GM19372 (cell line): ENCODE measurements at regions not wholly inside any gene's neighbourhood (a gene's known extent, or its start where the extent isn't known, plus 50 kb on each side); places are given as distances from the start of the nearest gene placed in this dataset.

Source experiments
- ATAC-seq: cut with Tn5 transposase; IDR thresholded peaks from one replicate; pipeline ENCODE4 v1.9.1; 2021; ENCODE audit warnings: mild to moderate bottlenecking, low read depth, moderate library complexity; ENCODE audit not compliant: unreplicated experiment

DNA sequence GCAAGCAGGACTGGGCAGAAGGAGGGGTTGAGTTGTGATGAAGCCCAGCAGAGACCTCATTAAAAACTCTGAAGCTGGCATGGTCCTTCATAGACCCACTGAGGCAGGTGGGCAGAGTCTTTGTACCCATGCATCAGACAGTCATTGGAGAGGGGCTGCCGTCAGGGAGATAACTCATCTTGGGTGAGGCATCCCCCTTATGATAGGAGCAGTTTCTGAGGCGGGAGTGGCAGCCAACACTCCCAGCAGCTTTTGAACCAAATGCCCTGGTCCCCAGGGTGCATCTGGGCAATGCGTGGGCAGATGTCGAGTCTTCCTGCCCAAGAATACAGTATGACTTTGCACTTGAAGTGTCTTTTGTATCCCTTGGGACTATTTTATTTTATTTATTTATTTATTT lies 68.1 kb downstream of the HTR5A start:
- ATAC-seq = no peak

DNA sequence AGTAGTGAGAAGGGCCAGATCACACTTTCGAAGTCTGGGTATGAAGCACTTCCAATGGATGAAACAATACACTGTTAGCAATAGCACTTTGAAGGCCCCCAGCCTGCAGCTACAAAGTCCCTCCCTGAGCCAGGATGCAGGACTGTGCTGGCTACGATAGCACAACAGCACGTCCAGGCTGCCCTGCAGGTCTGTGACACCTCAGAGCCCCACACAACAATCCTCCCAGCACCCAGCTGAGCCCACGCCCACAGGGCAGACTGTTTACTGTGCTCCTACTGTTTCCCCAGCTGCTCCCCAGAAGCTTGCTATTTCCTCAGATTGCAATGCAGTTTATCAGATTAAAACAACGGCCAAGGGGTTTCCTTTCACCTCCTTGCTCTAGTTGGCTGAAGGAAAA lies 71.4 kb downstream of the HTR5A start:
- no peak for ATAC-seq

DNA sequence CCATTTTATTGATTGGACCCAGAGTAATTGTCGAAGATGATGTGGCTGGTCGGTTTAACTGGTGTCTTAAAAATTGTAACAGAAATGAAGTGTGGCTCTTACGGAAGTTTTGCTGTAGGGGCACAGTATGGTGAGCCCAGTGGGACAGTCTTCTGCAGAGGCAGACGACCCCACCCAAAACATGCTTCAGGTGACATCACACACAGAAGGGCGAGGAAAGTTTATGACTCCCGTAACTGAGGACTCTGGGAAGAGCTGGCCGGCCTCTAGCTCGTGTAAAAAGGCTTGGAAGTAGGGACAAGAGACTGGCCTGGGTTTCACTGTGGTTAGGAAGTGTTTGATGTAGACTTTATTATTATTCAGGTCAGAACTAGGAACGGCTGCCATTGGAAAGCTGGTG lies 73.3 kb downstream of the HTR5A start:
- ATAC-seq = no peak

DNA sequence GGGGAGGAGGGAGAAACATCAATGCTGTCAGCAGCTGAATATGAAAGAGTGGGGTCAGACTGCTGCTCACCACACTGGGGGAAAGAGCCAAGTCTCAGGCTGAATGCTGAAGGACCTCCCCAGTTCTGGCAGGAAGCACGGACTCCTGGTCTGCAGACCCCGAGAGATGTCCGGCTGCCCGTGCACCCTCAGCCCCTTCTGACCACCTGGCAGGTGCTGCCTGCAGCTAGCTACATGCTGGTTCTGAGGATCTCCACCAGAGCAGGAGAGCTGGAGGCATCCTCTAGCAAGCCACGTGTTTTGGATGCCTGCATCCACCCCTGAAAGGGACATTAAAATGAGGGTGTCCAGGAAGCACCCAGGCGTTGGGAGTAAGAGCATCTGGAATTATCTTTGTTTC lies 74.2 kb downstream of the HTR5A start:
- ATAC-seq = no peak

DNA sequence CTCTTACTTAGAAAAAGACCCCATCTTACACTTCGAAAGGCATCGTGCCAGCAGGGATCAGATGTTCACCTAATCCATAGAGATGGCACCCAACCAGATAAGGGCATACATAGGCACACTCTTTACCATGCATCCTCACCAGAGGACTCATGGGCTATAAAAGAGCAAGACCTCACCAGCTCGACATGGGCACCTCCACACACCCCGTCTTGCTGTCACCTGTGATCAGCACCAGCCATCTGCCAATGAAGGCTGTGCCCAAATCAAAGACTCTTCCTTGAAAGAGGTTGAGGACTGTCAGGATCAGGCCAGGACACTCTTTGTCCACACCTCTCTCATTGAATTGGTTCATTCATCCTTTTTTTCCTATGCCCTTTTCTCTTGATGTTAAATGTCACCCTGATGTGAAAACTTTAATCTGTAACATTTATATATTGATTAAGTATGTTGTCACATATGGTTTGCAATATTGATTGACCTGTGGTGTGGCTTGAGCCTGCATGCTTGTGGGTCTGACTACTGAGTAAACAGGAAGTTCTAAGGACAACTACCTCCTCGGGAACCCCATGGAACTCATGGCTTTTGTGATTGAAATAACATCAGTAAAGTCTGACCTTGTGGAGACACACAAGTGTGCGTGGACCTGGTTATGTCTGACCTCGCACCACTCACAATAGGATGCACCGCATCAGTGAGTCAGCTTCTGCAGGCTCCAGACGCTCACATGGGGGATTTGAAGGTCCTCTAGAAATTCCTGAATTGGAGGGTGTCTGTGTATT lies 75.5 kb downstream of the HTR5A start:
- ATAC-seq = no peak

DNA sequence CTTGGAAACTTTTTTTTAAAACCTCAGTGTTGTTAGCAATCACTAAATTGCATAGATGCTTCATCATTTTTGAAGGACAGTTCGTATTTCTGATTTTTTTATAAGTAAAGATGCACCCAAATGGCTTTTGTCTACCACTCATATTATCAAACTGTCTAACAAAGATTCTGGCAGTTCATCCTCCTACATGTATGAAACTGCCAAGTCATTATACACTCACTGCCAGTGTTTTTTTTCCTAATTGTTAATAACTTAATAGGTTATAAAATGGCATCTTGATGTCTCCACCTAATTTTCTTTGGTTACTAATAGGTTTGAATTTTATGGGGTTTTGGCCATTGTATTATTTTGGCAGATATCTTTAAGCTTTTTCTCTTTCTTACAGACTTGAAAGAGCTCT lies 77.0 kb downstream of the HTR5A start:
- ATAC-seq = no peak

DNA sequence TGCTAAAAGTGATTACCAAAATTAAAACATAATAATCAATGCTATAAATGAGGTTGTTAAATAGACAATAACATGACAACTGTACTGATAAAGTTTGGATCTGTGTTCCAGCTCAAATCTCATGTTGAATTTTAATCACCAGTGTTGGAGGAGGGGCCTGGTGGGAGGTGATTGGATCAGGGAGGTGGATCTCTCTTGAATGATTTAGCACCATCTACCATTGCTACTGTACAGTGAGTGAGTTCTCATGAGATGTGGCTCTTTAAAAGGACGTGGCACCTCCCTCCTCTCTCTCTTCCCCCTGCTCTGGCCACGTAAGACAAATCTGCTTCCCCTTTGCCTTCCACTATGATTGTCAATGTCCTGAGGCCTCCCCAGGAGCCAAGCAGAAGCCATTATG lies 77.5 kb downstream of the HTR5A start:
- ATAC-seq = no peak

DNA sequence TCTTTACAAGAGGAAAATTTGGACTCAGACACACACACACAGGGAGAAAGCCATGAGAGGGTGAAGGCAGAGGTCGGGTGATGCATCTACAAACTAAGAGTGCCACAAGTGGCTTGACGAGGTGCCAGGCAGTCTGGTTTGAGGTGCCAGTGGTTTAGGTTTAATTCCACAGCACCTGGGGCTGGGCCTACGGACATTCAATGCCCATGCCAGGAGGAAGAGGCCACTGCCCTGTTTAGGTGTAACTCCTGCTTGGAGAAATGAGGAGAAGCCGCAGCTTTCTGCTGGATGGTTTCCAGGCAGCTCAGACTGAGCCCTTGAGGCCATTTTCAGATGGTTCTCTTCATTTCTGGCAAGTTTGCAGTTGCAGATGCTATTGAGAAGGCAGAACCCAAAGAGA lies 83.6 kb downstream of the HTR5A start:
- no peak for ATAC-seq

DNA sequence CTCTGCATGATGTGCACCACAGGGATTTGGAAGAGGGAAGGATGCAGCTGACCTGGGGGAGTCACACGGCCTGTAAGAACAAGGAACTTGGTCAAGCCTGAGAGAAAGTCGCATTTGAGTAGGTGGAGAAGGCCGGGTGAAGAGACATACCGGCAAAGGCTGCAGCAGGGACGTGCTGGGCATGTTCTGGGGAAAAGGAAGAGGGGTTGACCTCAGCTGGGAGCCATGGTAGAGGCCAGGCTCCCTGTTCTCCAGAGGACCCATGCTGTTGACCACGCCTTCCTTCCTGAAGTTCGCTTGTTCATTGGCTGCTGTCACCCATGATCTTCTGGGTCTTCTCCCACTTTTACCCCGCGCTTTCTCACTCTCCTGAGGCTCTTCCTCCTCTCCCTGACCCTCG lies 84.5 kb downstream of the HTR5A start:
- ATAC-seq = no peak

DNA sequence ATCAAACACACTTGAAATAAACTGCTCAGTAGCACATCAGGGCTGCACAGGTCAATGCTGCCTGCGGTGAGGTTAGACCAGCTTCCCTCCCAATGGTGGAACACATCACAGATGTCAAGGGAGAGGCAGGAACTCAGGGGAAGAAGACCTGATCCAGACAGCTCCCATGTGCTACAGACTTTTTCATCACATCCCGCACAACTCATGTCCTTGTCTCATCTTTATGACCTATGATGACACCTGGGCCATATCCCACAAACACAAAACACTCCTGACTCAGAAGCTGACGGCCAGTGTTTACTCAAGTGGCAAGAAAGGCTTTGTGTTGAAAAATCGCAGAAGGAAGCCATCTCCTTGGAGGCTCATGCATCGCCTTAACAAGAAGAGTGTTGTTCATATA lies 91.6 kb downstream of the HTR5A start:
- ATAC-seq = no peak

DNA sequence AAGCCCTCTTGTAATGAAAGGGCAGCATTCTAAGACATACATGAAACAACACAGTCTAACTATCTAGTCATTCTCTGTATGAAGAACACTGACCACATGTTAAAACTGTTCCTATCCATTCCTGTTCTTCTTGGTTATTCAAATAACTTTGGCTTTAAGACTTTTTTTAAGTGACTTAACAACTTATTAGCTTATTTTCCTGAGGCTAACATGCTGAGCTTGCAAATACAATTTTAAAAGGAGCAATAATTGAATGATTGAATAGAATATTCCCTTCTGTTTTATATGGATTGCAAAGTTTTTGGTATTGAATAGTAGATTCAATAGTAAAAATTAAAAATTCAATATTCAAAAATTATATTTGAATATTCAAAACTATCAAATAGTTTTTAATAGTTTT lies 92.3 kb downstream of the HTR5A start:
- no peak for ATAC-seq

DNA sequence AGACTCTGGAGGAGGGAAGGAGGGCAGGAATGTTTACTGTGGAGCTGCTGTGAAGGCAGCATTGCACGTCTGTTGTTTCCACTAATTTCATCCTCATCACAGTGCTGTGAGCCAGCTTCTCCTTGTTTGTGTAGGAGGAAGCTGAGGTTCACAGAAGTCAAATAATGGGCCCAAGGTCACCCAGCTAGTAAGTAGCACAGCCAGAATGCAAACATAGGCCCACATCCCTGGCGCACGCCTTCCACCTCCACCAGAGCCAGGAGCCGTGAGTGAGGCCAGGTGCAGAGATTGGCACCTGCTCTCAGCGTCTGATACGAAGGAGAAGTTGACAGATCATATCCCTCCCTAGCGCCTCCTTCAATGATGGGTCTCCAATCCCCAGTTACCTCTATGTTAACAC lies 93.6 kb downstream of the HTR5A start:
- ATAC-seq = no peak

DNA sequence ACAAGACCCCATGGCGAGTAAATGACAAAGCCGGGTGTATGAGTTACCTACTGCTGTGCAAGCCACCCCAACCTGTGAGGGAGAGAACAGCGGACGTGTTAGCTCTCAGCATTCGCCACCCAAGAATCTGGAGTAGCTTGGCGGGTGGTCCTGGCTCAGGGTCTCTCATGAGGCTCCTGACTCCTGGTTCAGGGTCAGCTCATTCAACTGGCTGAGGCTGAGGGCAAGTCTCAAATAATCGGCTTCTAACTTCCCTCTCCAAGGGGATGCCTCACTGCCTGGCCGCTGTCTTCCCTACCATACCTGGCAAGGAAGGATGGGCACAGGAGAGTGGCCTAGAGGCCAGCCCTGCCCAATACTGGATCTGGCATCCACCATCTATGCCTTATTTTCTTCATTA lies 94.2 kb downstream of the HTR5A start:
- ATAC-seq = no peak

DNA sequence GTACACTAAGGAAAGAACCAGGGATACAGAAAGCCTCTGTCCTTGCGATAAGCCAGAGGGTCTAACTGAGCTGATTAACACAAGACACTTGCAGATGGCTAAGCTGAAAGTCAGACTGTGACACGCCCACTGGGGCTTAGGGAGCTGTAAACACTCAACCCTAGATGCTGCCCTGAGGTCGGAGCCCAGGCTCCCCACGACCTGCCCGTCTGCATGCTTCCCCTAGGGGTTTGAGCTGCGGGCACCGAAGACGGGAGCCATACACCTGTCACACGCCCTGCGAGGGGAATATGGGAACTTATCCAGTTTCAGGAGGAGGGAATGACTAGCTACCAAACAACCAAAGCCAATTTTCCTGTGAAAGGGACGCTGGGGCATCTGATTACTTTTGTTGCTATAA lies 96.0 kb downstream of the HTR5A start:
- no peak for ATAC-seq

DNA sequence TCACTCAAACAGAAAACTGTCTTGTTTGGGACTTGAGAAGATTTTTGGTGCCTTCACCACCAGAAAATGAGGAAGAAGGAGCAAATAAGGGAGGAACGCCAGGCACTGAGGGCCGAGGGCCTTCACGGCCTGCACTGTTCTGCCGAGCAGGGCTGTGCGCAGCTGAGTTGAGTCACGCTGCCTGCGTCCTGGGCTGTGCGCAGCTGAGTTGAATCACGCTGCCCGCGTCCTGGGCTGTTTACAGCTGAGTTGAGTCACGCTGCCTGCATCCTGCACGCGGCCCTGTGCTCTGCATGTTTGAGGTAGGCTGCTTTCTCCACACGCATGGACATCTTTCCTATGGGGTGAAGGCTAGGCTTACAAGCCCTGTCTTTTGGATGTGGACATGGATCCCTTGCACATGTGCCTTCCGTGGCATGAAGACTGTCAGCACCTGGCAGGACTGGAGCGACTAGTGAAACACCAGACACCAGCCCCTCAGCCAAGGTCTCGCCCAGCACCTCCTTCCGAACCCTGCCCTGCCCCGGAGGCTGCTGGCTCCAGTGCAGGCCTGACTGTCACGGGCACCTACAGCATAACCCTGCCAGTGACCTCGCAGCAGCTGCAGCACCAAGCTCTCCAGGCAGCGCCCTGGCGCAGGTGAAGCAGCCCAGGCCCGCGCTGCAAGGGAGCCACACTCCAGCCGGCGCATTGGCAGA lies 96.7 kb downstream of the HTR5A start:
- no peak for ATAC-seq

DNA sequence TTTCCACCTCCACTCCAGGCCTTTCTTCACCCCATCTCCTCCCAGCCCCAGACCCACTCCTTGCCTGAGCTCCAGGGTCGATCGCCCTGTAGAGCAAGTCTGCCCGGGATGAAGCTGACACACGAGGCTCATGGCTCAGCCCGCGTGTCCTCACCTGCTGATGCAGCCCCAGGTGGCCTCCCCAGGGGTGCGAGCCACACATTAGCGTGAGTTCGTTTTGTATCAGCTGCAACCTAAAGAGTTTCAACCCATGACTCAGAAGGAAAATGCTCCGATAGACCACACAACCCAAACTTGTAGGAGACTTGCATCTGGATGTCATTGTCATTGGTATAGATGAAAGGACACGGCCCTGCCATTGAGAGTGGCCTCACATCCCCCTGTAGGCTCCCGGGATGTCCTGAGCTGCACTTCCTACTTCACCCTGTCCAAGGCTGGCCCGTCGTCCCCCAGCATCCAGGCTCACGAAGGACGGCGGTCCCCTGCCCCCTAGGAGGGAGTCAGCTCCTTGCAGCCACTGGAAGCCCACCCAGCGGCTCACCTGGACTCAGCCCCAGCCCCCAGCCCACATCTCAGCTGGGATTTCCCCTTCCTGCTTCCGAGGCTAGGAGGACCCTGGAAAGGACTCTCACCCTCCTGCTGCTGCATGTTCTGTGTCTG lies 97.7 kb downstream of the HTR5A start:
- ATAC-seq = no peak

DNA sequence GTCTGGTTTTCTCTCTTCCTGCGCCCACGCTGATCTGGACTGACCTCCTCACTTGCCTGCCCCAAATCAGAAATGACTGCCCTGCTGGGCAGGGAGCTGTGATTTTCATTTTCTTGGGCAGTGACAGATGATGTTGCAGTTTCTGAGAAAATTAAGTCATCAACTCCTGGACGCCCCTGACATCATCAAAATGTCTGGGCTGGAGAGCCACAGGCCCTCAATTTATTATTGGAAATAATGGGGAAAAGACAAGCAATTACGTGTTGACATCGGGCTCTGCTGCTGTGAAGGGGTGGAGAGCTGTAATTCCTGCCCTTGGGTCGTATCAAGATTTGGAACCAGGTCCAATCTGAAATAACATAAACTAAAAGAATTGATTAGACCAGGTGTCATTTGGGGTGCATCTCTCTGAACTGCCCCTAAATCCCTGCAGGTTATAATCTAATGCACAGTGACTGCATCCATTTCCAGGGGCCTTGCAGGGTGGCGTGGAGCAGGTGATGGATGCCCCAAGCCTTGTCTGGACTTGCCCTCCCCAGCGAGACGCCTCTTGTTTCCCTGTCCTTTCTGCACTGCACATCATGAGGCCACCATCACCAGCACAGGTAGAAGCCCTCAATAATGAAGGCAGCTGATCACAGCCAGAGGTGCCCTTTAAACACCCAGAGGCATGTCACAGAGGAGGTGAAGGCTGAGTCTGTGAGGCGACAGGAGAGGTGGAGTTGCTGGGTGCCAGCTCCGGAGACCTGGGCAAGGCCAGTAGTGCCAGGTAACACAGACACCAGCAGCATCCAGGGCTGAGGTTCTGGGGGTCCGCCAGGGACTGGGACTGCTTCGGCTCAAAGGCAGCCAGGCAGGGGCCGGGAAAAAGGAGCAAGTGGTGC lies 98.7 kb downstream of the HTR5A start:
- ATAC-seq = no peak

DNA sequence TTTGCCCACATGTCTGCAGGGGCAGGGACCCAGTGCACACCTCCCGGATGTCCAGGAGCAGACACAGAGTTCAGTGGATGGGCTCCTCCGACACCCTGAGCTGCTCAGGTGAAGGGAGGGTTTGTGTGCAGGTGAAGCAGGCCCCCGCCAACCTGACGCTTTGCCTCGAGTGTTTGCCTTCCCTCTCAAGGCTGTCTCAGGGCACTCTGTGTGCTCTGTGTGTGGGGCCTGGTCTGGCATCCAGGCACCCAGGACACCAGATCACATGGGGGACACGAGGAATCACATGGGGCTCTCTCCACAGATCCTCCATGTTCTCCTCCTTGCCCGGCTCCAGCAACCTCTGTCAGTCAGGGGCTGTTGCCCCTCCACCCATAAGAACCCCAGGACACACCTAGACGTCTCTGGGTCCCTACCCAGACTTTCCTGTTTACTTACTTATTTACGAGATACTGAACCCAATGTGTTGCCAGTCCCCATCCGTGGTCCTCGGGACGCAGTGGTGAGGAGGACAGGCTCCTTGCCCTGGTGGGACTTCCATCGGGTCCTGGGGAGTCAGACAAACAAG lies 99.5 kb downstream of the HTR5A start:
- ATAC-seq = no peak

DNA sequence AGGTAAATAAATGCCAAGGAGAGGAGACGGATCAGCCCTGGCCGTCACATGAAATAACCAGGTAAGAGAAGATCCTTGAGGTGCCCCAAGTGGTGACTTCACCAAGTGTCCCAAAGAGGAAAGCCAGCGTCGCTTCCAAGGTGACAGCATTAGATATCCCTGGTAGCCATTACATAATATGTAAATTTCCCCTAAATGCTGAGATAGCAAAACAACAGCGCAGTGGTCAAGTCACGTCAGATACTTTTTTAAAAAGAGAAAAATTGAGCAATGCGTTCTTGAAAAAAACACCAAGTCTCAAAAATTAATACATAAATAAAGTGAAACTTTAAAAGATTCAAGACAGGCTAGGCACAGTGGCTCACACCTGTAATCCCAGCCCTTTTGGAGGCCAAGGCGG lies 100.2 kb downstream of the HTR5A start:
- no peak for ATAC-seq

DNA sequence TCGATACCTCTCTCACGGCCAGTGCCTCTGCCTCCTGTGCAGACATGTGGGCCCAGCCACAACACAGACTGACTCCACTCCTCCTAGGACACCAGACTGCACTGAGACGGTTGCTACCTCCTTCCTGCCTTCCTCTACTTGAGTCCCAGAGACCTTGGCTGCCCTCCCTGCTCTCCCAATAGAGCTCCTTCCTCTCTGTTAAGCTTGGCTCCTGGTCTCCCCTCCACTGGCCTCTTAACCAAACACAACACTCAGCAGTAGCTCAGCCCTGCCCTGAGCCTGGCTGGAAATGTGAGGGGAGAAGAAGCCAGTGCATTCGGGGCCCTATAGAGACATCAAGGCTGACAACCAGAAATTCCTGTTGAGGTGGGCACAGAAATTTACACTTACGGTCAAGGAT lies 102.0 kb downstream of the HTR5A start:
- ATAC-seq = no peak

DNA sequence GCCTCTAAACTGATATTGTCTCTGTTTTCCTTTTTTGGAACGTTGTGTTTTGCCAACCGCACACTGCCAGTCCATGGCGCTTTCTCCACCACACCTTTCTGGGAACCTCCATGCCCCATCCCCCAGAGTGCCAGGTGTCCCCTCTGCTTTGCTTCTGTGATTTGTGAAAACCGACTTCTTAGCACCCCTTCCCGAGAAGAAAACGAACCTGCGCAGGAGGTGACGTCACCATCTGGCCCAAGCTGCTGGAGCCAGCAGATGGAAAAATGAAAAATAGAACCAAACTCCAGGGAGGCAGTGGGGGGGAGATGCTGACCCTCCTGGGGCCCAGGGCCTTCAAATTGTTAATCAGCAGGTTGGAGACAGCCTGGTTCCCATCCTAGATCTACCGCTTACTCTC lies 103.8 kb downstream of the HTR5A start:
- ATAC-seq = no peak
